AG04449 (cell line): ENCODE measurements at regions not wholly inside any gene's neighbourhood (a gene's known extent, or its start where the extent isn't known, plus 50 kb on each side); places are given as distances from the start of the nearest gene placed in this dataset.

ENCODE experiments used
- CTCF ChIA-PET: fragments of 350-600 bp; formaldehyde crosslinking; extraction: SDS; loops from one replicate; lab custom pipeline; 2021; ENCODE audit warnings: antibody characterized with exemption; lab: Yijun Ruan, JAX
- POLR2A ChIA-PET: fragments of 400-600, 350-600 bp; formaldehyde crosslinking; extraction: SDS; loops from one replicate; lab custom pipeline; 2020; ENCODE audit warnings: antibody characterized with exemption, inconsistent platforms; lab: Yijun Ruan, JAX
- DNase-seq: peaks from one replicate; pipeline ENCODE4 v3.0.0-alpha.2; 2010; ENCODE audit warnings: low read depth, low spot score
- H3K4me3 ChIP-seq: 2 replicates; pipeline ENCODE4 v1.5.1; 2011; ENCODE audit warnings: low read depth, mild to moderate bottlenecking, control low read depth, low read length
- TF ChIP-seq, protein P1 (sequence below): IDR thresholded peaks from one replicate; pipeline ENCODE4 v1.5.1; 2011; ENCODE audit warnings: mild to moderate bottlenecking, moderate library complexity, low read length, control low read depth, inconsistent platforms; ENCODE audit not compliant: insufficient read depth; ENCODE audit errors: missing control alignments

DNA sequence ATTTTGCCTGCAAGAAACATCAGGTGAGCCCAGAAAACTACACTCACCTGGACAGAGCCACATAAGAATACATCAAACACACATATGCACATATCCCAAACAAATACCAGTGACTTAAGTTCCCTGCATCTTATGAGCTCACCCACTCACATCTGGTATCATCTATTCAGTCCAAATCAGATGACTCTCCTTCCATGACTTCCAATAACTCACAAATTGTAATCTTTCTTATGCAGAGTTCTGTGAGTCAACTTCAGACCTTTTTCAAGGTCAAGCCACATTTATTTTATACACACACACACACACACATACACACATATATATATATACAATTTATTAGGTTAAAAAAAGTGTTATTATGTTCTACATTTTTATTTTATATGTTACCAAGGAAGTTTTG, 1711.9 kb upstream of the CDH9 start:
- DNase-seq = no peak
- POLR2A ChIA-PET = no interaction called here
- TF ChIP-seq, protein P1, sequence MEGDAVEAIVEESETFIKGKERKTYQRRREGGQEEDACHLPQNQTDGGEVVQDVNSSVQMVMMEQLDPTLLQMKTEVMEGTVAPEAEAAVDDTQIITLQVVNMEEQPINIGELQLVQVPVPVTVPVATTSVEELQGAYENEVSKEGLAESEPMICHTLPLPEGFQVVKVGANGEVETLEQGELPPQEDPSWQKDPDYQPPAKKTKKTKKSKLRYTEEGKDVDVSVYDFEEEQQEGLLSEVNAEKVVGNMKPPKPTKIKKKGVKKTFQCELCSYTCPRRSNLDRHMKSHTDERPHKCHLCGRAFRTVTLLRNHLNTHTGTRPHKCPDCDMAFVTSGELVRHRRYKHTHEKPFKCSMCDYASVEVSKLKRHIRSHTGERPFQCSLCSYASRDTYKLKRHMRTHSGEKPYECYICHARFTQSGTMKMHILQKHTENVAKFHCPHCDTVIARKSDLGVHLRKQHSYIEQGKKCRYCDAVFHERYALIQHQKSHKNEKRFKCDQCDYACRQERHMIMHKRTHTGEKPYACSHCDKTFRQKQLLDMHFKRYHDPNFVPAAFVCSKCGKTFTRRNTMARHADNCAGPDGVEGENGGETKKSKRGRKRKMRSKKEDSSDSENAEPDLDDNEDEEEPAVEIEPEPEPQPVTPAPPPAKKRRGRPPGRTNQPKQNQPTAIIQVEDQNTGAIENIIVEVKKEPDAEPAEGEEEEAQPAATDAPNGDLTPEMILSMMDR = no peak
- CTCF ChIA-PET = no interaction called here
- no peak overlapping the region for H3K4me3 ChIP-seq

- no peak for DNase-seq
- TF ChIP-seq, protein P1 = no peak
- POLR2A ChIA-PET = no interaction called here
- H3K4me3 ChIP-seq = no peak overlapping the region
- CTCF ChIA-PET = no interaction called here
Measured at GRCh38 chr5:28748446-28748845, 1710.1 kb upstream of the CDH9 start.

DNA sequence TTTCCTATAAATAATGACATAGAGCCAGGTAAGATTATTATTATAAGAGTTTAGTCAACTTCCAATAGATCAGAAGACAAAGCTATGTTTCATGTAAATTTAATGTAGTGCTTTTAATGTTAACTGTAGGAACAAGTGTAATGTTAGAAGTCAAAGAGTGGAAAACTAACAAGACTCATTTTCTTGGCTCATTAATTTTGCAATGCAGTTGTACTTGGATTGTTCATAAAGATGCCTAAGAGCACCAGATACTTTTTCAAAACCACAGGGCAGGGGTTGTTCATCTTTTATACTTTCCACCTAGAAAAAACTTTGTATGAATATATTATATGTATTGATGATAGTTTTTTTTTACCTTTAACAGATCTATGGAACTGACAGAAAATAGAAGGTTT, 1705.3 kb upstream of the CDH9 start:
- TF ChIP-seq, protein P1 = no peak
- no peak for DNase-seq
- ChIA-PET POLR2A (no interaction called here), CTCF (no interaction called here)
- H3K4me3 ChIP-seq = no peak overlapping the region

- POLR2A ChIA-PET = no interaction called here
- CTCF ChIA-PET = no interaction called here
- no peak overlapping the region for H3K4me3 ChIP-seq
- TF ChIP-seq, protein P1 = no peak
- DNase-seq = no peak
Measured at GRCh38 chr5:28743025-28743715, 1704.8 kb upstream of the CDH9 start.

- TF ChIP-seq, protein P1 = no peak
- CTCF ChIA-PET = no interaction called here
- H3K4me3 ChIP-seq = no peak overlapping the region
- DNase-seq = no peak
- POLR2A ChIA-PET = no interaction called here
Measured at GRCh38 chr5:28737682-28738081, 1699.3 kb upstream of the CDH9 start.

GRCh38 chr5:28737222-28737621, 1698.8 kb upstream of the CDH9 start:
- DNase-seq = no peak
- ChIA-PET POLR2A (no interaction called here), CTCF (no interaction called here)
- TF ChIP-seq, protein P1 = no peak
- H3K4me3 ChIP-seq = no peak overlapping the region
